ENCODE measurements at regions not wholly inside any gene's neighbourhood (a gene's known extent, or its start where the extent isn't known, plus 50 kb on each side); places are given as distances from the start of the nearest gene placed in this dataset.

- TF ChIP-seq CTCF (IDR thresholded peaks at IDR 0.05): no peak
- TF ChIP-seq POLR2A (IDR thresholded peaks at IDR 0.05; ENCODE audit: low read length): no peak
- TF ChIP-seq POLR2AphosphoS2 (conservative IDR thresholded peaks at IDR 0.05; ENCODE audit: low read length): no peak
- TF ChIP-seq EHMT2 (IDR thresholded peaks at IDR 0.05; ENCODE audit: low read depth): no peak
- no peak for TF ChIP-seq JUNB (IDR thresholded peaks at IDR 0.05)
- no peak for TF ChIP-seq NR3C1 (IDR thresholded peaks at IDR 0.05)
These were observed 832.2 kb downstream of the SQOR start for GRCh38 chr15:46467041-46467440.

Data from A549 (cell line).